ENCODE measurements at regions not wholly inside any gene's neighbourhood (a gene's known extent, or its start where the extent isn't known, plus 50 kb on each side); places are given as distances from the start of the nearest gene placed in this dataset.

DNA sequence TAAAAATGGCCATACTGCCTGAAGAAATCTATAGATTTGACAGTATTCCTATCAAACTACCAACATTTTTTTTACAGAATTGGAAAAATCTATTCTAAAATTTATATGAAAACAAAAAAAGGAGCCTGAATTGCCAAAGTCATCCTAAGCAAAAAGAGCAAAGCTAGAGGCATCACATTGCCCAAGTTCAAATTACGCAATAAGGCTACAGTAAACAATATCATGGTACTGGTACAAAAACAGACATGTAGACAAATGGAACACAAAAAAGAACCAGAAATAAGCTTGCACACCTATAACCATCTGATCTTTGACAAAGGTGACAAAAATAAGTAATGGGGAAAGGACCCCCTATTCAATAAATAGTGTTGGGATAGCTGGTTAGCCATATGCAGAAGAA, 50.2 kb upstream of the THSD7B start:
- no peak overlapping the region for H3K4me3 ChIP-seq (ENCODE audit: low read depth, low read length)
- H3K9me3 ChIP-seq (ENCODE audit: control insufficient read depth, insufficient read depth, low read depth, low read length): no peaks in the 10 kb centered on the region
- TF ChIP-seq HOXC10 (CRISPR knock-in tag; IDR thresholded peaks at IDR 0.05) (no peak), ZNF423 (tag by site-specific recombination; IDR thresholded peaks at IDR 0.05) (no peak), ZNF404 (tag by site-specific recombination; IDR thresholded peaks at IDR 0.05) (no peak), ZNF169 (tag by site-specific recombination; IDR thresholded peaks at IDR 0.05) (no peak), ZXDB (tag by site-specific recombination; IDR thresholded peaks at IDR 0.05) (no peak), ZNF121 (tag by site-specific recombination; IDR thresholded peaks at IDR 0.05) (no peak), ZNF701 (tag by site-specific recombination; IDR thresholded peaks at IDR 0.05) (no peak), ZNF48 (tag by site-specific recombination; IDR thresholded peaks at IDR 0.05) (no peak), ZFP3 (tag by site-specific recombination; IDR thresholded peaks at IDR 0.05; ENCODE audit: low read depth) (no peak), ZNF660 (tag by site-specific recombination; IDR thresholded peaks at IDR 0.05) (no peak), ZNF24 (tag by site-specific recombination; IDR thresholded peaks at IDR 0.05) (no peak), ZNF626 (tag by site-specific recombination; IDR thresholded peaks at IDR 0.05) (no peak), SP7 (tag by site-specific recombination; IDR thresholded peaks at IDR 0.05) (no peak)
- TF ChIP-seq, protein P1, sequence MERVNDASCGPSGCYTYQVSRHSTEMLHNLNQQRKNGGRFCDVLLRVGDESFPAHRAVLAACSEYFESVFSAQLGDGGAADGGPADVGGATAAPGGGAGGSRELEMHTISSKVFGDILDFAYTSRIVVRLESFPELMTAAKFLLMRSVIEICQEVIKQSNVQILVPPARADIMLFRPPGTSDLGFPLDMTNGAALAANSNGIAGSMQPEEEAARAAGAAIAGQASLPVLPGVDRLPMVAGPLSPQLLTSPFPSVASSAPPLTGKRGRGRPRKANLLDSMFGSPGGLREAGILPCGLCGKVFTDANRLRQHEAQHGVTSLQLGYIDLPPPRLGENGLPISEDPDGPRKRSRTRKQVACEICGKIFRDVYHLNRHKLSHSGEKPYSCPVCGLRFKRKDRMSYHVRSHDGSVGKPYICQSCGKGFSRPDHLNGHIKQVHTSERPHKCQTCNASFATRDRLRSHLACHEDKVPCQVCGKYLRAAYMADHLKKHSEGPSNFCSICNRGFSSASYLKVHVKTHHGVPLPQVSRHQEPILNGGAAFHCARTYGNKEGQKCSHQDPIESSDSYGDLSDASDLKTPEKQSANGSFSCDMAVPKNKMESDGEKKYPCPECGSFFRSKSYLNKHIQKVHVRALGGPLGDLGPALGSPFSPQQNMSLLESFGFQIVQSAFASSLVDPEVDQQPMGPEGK (tag by site-specific recombination; IDR thresholded peaks at IDR 0.05): no peak
- TF ChIP-seq, protein P2, sequence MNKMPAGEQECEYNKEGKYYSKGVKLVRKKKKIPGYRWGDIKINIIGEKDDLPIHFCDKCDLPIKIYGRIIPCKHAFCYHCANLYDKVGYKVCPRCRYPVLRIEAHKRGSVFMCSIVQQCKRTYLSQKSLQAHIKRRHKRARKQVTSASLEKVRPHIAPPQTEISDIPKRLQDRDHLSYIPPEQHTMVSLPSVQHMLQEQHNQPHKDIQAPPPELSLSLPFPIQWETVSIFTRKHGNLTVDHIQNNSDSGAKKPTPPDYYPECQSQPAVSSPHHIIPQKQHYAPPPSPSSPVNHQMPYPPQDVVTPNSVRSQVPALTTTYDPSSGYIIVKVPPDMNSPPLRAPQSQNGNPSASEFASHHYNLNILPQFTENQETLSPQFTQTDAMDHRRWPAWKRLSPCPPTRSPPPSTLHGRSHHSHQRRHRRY (tag by site-specific recombination; IDR thresholded peaks at IDR 0.05): no peak
- TF ChIP-seq, protein P3, sequence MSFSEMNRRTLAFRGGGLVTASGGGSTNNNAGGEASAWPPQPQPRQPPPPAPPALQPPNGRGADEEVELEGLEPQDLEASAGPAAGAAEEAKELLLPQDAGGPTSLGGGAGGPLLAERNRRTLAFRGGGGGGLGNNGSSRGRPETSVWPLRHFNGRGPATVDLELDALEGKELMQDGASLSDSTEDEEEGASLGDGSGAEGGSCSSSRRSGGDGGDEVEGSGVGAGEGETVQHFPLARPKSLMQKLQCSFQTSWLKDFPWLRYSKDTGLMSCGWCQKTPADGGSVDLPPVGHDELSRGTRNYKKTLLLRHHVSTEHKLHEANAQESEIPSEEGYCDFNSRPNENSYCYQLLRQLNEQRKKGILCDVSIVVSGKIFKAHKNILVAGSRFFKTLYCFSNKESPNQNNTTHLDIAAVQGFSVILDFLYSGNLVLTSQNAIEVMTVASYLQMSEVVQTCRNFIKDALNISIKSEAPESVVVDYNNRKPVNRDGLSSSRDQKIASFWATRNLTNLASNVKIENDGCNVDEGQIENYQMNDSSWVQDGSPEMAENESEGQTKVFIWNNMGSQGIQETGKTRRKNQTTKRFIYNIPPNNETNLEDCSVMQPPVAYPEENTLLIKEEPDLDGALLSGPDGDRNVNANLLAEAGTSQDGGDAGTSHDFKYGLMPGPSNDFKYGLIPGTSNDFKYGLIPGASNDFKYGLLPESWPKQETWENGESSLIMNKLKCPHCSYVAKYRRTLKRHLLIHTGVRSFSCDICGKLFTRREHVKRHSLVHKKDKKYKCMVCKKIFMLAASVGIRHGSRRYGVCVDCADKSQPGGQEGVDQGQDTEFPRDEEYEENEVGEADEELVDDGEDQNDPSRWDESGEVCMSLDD (tag by site-specific recombination; IDR thresholded peaks at IDR 0.05): no peak
- no peaks in the 10 kb centered on the region for H3K4me1 ChIP-seq (ENCODE audit: control insufficient read depth, insufficient read depth, low read length)
- ChIA-PET POLR2A (no interaction called here), CTCF (interaction anchor here (0.6 kb wide), 1 partner anchor 86 kb away, joined by 7 read pairs; no protein-coding TSS in a partner anchor)
- H3K36me3 ChIP-seq (ENCODE audit: control insufficient read depth in 2 of 2, insufficient read depth in 1 of 2, low read length in 2 of 2): no peaks in the 10 kb centered on the region
- no peak overlapping the region for H3K27ac ChIP-seq (ENCODE audit: extremely low read depth, low read depth, low read length)

DNA sequence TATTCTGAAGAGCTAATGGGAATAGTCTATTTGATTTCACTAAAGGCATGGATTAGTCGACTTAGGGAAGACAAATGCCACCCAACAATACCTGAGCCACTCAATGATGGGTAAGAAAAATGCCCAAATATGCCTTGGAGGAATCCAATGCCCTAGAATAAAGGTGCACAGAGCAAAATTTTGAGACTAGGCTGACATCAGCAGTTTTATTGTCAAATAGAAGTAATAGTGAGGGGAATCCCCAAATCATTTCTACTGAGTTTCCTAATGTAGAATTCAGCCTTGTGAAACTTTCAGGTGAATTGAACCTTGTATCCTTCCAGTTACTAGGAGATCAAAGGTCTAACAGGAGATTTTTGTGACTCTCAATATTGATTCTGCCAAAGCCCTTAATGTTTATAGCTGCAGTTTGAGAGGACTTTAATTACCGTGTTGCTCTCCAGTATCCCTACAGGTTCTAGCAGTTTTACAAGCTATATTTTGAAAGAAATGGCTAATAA, 50.8 kb upstream of the THSD7B start:
- H3K4me3 ChIP-seq (ENCODE audit: low read depth, low read length): no peak overlapping the region
- H3K27ac ChIP-seq (ENCODE audit: extremely low read depth, low read depth, low read length): no peak overlapping the region
- POLR2A ChIA-PET: no interaction called here
- CTCF ChIA-PET: no interaction called here
- no peaks in the 10 kb centered on the region for H3K4me1 ChIP-seq (ENCODE audit: control insufficient read depth, insufficient read depth, low read length)
- no peaks in the 10 kb centered on the region for H3K36me3 ChIP-seq (ENCODE audit: control insufficient read depth in 2 of 2, insufficient read depth in 1 of 2, low read length in 2 of 2)
- no peak for TF ChIP-seq ZNF184 (tag by site-specific recombination; IDR thresholded peaks at IDR 0.05)
- no peak for TF ChIP-seq HOXC10 (CRISPR knock-in tag; IDR thresholded peaks at IDR 0.05)
- no peak for TF ChIP-seq ZNF785 (tag by site-specific recombination; IDR thresholded peaks at IDR 0.05)
- TF ChIP-seq, protein P4, sequence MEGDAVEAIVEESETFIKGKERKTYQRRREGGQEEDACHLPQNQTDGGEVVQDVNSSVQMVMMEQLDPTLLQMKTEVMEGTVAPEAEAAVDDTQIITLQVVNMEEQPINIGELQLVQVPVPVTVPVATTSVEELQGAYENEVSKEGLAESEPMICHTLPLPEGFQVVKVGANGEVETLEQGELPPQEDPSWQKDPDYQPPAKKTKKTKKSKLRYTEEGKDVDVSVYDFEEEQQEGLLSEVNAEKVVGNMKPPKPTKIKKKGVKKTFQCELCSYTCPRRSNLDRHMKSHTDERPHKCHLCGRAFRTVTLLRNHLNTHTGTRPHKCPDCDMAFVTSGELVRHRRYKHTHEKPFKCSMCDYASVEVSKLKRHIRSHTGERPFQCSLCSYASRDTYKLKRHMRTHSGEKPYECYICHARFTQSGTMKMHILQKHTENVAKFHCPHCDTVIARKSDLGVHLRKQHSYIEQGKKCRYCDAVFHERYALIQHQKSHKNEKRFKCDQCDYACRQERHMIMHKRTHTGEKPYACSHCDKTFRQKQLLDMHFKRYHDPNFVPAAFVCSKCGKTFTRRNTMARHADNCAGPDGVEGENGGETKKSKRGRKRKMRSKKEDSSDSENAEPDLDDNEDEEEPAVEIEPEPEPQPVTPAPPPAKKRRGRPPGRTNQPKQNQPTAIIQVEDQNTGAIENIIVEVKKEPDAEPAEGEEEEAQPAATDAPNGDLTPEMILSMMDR (tag by site-specific recombination; IDR thresholded peaks at IDR 0.05): no peak
- H3K9me3 ChIP-seq (ENCODE audit: control insufficient read depth, insufficient read depth, low read depth, low read length): no peaks in the 10 kb centered on the region
